ENCODE measurements at regions not wholly inside any gene's neighbourhood (a gene's known extent, or its start where the extent isn't known, plus 50 kb on each side); places are given as distances from the start of the nearest gene placed in this dataset.

- DNase-seq (ENCODE audit: low spot score): no peak
These were observed 304.0 kb downstream of the NR2F1-AS1 start for GRCh38 chr5:93277051-93277450.

GRCh38 chr5:93275376-93275775, 305.6 kb downstream of the NR2F1-AS1 start:
- no peak for DNase-seq (ENCODE audit: low spot score)

- no peak for DNase-seq (ENCODE audit: low spot score)
These were observed 306.7 kb downstream of the NR2F1-AS1 start for GRCh38 chr5:93274291-93274690.

GRCh38 chr5:93273176-93273575, 307.8 kb downstream of the NR2F1-AS1 start:
- DNase-seq (ENCODE audit: low spot score): no peak

- no peak for DNase-seq (ENCODE audit: low spot score)
These were observed 308.9 kb downstream of the NR2F1-AS1 start for GRCh38 chr5:93272108-93272507.

GRCh38 chr5:93267736-93268135, 313.3 kb downstream of the NR2F1-AS1 start:
- DNase-seq (ENCODE audit: low spot score): no peak

GRCh38 chr5:93267276-93267675, 313.7 kb downstream of the NR2F1-AS1 start:
- DNase-seq (ENCODE audit: low spot score): no peak

- DNase-seq (ENCODE audit: low spot score): no peak
These were observed 323.4 kb downstream of the NR2F1-AS1 start for GRCh38 chr5:93257616-93258015.

- no peak for DNase-seq (ENCODE audit: low spot score)
These were observed 325.2 kb downstream of the NR2F1-AS1 start for GRCh38 chr5:93255796-93256195.

GRCh38 chr5:93252165-93252564, 328.9 kb downstream of the NR2F1-AS1 start:
- DNase-seq (ENCODE audit: low spot score): peak; percentile 25

- no peak for DNase-seq (ENCODE audit: low spot score)
These were observed 329.7 kb downstream of the NR2F1-AS1 start for GRCh38 chr5:93251347-93251746.

- peak; percentile 4 for DNase-seq (ENCODE audit: low spot score)
These were observed 330.6 kb downstream of the NR2F1-AS1 start for GRCh38 chr5:93250424-93250823.

- peak; percentile 34 for DNase-seq (ENCODE audit: low spot score)
These were observed 331.2 kb downstream of the NR2F1-AS1 start for GRCh38 chr5:93249651-93250289.

- no peak for DNase-seq (ENCODE audit: low spot score)
These were observed 333.9 kb downstream of the NR2F1-AS1 start for GRCh38 chr5:93247105-93247504.

GRCh38 chr5:93246090-93246855, 334.7 kb downstream of the NR2F1-AS1 start:
- DNase-seq (ENCODE audit: low spot score): no peak

- no peak for DNase-seq (ENCODE audit: low spot score)
These were observed 335.8 kb downstream of the NR2F1-AS1 start for GRCh38 chr5:93245226-93245625.

- no peak for DNase-seq (ENCODE audit: low spot score)
These were observed 337.5 kb downstream of the NR2F1-AS1 start for GRCh38 chr5:93243481-93243880.

GRCh38 chr5:93240228-93240834, 340.7 kb downstream of the NR2F1-AS1 start:
- DNase-seq (ENCODE audit: low spot score): no peak

- DNase-seq (ENCODE audit: low spot score): no peak
These were observed 344.1 kb downstream of the NR2F1-AS1 start for GRCh38 chr5:93236807-93237421.

GRCh38 chr5:93235761-93236160, 345.3 kb downstream of the NR2F1-AS1 start:
- DNase-seq (ENCODE audit: low spot score): no peak

GRCh38 chr5:93226202-93226735, 354.8 kb downstream of the NR2F1-AS1 start:
- DNase-seq (ENCODE audit: low spot score): no peak

GRCh38 chr5:93225748-93226147, 355.3 kb downstream of the NR2F1-AS1 start:
- no peak for DNase-seq (ENCODE audit: low spot score)
